GM12878 (cell line): ENCODE measurements at regions not wholly inside any gene's neighbourhood (a gene's known extent, or its start where the extent isn't known, plus 50 kb on each side); places are given as distances from the start of the nearest gene placed in this dataset.

Source experiments
- ATAC-seq: fragments of 200-7000 bp; cut with Tn5 transposase; 3 replicates; pipeline ENCODE4 v1.9.1; 2020; ENCODE audit warnings: mild to moderate bottlenecking, moderate library complexity
- BruUV-seq: library from RNA; stranded (reverse); fragments of 400-500 nt; replicated peaks from 2 replicates; lab custom pipeline; 2021; lab: Mats Ljungman, UMichigan
- CTCF ChIA-PET: fragments of 300-600 bp; sonication (Branson Sonifier 250); formaldehyde crosslinking; extraction: SDS; loops from one replicate; lab custom pipeline; 2021; ENCODE audit warnings: inconsistent platforms; lab: Yijun Ruan, JAX
- POLR2A ChIA-PET: fragments of 350-600 bp; formaldehyde crosslinking; extraction: SDS; loops from one replicate; lab custom pipeline; 2021; ENCODE audit warnings: inconsistent platforms; lab: Charles Lee
- RAD21 ChIA-PET: fragments of 300-600 bp; sonication (Branson Sonifier 250); formaldehyde crosslinking; loops from one replicate; lab custom pipeline; 2023; ENCODE audit warnings: antibody characterized with exemption; ENCODE audit not compliant: unreplicated experiment; lab: Charles Lee
- SMC1A ChIA-PET: fragments of 300-600 bp; sonication (Branson Sonifier 250); formaldehyde crosslinking; loops from one replicate; lab custom pipeline; 2023; ENCODE audit not compliant: unreplicated experiment, uncharacterized antibody; lab: Charles Lee
- DNase-seq: peaks from one replicate; pipeline ENCODE4 v3.0.0-alpha.2; 2011; ENCODE audit warnings: low read depth, low spot score
- FAIRE-seq: peaks from 3 replicates; lab custom pipeline; 2011; peaks lifted over from hg19 to GRCh38; lab: Jason Lieb, UNC
- H2AFZ ChIP-seq: 2 replicates; pipeline ENCODE4 v1.6.0; 2011; ENCODE audit warnings: low read depth, low read length, control low read depth; ENCODE audit not compliant: control insufficient read depth
- H3K27ac ChIP-seq: 2 replicates; pipeline ENCODE4 v1.5.1; 2011; ENCODE audit warnings: control low read depth; ENCODE audit not compliant: control insufficient read depth, insufficient read depth
- H3K27me3 ChIP-seq, 2 experiments: replicated peaks in 1 of 2; 2 replicates each; pipeline versions ENCODE4 v1.6.0 to v1.6.1; 2011; ENCODE audit warnings: low read length in 1 of 2; ENCODE audit not compliant: control insufficient read depth in 2 of 2, insufficient read depth in 2 of 2
- H3K36me3 ChIP-seq, 2 experiments: 2 replicates each; pipeline ENCODE4 v1.5.1; 2011; ENCODE audit warnings: low read length in 1 of 2; ENCODE audit not compliant: control insufficient read depth in 2 of 2, insufficient read depth in 2 of 2
- H3K4me1 ChIP-seq: 2 replicates; pipeline ENCODE4 v1.6.1; 2011; ENCODE audit warnings: mild to moderate bottlenecking, low read length, moderate library complexity, mixed read lengths; ENCODE audit not compliant: control insufficient read depth, insufficient read depth
- H3K4me2 ChIP-seq: 2 replicates; pipeline ENCODE4 v1.6.0; 2011; ENCODE audit warnings: control low read depth; ENCODE audit not compliant: control insufficient read depth, insufficient read depth
- H3K4me3 ChIP-seq: fragments of 200-600 bp; sonication (generic); 2 replicates; pipeline ENCODE4 v1.5.1; 2016
- H3K79me2 ChIP-seq: 2 replicates; pipeline ENCODE4 v1.6.0; 2011; ENCODE audit warnings: low read length; ENCODE audit not compliant: control insufficient read depth, insufficient read depth
- H3K9ac ChIP-seq: 2 replicates; pipeline ENCODE4 v1.8.0; 2011; ENCODE audit warnings: low read length, control low read depth, mixed read lengths; ENCODE audit not compliant: control insufficient read depth, insufficient read depth
- H3K9me3 ChIP-seq: replicated peaks from 3 replicates; pipeline ENCODE4 v1.5.1; 2011; ENCODE audit warnings: mild to moderate bottlenecking, low read length; ENCODE audit not compliant: control insufficient read depth, insufficient read depth
- H4K20me1 ChIP-seq: 2 replicates; pipeline ENCODE4 v1.6.0; 2011; ENCODE audit not compliant: control insufficient read depth, insufficient read depth
- CBX5 ChIP-seq: sonication (generic); IDR thresholded peaks from 2 replicates; pipeline ENCODE4 v1.6.1; 2016; ENCODE audit warnings: low read depth, moderate library complexity, mild to moderate bottlenecking, inconsistent platforms
- CEBPZ ChIP-seq: fragments of 150-350 bp; IDR thresholded peaks from 2 replicates; pipeline ENCODE4 v1.6.1; 2016; ENCODE audit warnings: low read depth, low read length
- CREM ChIP-seq: IDR thresholded peaks from 2 replicates; pipeline ENCODE4 v1.6.1; 2014; ENCODE audit warnings: antibody characterized with exemption, low read depth
- NKRF ChIP-seq: fragments of 450-650 bp; conservative IDR thresholded peaks from 2 replicates; pipeline ENCODE4 v1.6.1; 2017; ENCODE audit warnings: mild to moderate bottlenecking, moderate library complexity
- PML ChIP-seq: IDR thresholded peaks from 2 replicates; pipeline ENCODE4 v1.6.1; 2012; ENCODE audit warnings: low read length, inconsistent platforms
- SKIL ChIP-seq: fragments of 450-650 bp; IDR thresholded peaks from 2 replicates; pipeline ENCODE4 v1.6.1; 2017; ENCODE audit warnings: mild to moderate bottlenecking, low read depth, inconsistent platforms; ENCODE audit not compliant: poor library complexity, severe bottlenecking
- WGBS: methylation state at CpG from one replicate; pipeline ENCODE4 v1.1.6; 2016; ENCODE audit warnings: low lambda C conversion rate; ENCODE audit not compliant: insufficient replicate concordance, insufficient coverage; ENCODE audit errors: missing lambda C conversion rate; 5-methylcytosine and 5-hydroxymethylcytosine counted together
- in situ Hi-C: fragments of 300-500 bp; cut with MboI; formaldehyde crosslinking; loops from 9 replicates; pipeline ENCODE4 v1.14.3; 2018; ENCODE audit warnings: mixed read lengths
- intact Hi-C: fragments of 100-400 bp; cut with micrococcal nuclease; formaldehyde crosslinking; loops from one replicate; pipeline ENCODE4 v1.14.2; 2022; ENCODE audit not compliant: unreplicated experiment

GRCh38 chr14:46782281-46782680 lies 130.7 kb upstream of the RPL10L start:
- Histone ChIP-seq H3K27me3 (no peaks in the 10 kb centered on the region), H3K4me2 (no peak overlapping the region), H3K9me3 (no peaks in the 10 kb centered on the region; the same call in 2 of the 3 replicates), H3K79me2 (no peaks in the 10 kb centered on the region), H3K9ac (no peak overlapping the region), H2AFZ (no peak overlapping the region), H3K27ac (no peak overlapping the region), H4K20me1 (no peaks in the 10 kb centered on the region), H3K4me1 (no peaks in the 10 kb centered on the region), H3K4me3 (no peak overlapping the region), H3K36me3 (no peaks in the 10 kb centered on the region)
- in situ Hi-C loops, result no loop called here
- intact Hi-C loops, result no loop called here
- ChIA-PET CTCF (interaction anchor here (0.6 kb wide), 1 partner anchor 367 kb away, joined by 3 read pairs; no protein-coding TSS in a partner anchor), SMC1A (interaction anchor here (1.0 kb wide), 1 partner anchor 190 kb away, joined by 3 read pairs; no protein-coding TSS in a partner anchor), POLR2A (no interaction called here), RAD21 (no interaction called here)
- DNase-seq (no peak), FAIRE-seq (no peak), ATAC-seq (no peak)
- BruUV-seq, result no TSS peak
- 82% methylated on average over 1 of the region's 1 CpG for WGBS
- TF ChIP-seq CBX5 (peak; percentile 78; the same call in 1 of the 2 replicates), NKRF (no peak)

GRCh38 chr14:46769292-46769691 lies 117.7 kb upstream of the RPL10L start:
- ChIA-PET RAD21 (no interaction called here), POLR2A (no interaction called here), SMC1A (no interaction called here), CTCF (interaction anchor here (0.9 kb wide), 1 partner anchor 12 kb away, joined by 3 read pairs; no protein-coding TSS in a partner anchor)
- Histone ChIP-seq H3K4me2 (peak overlapping the region; percentile 30), H3K4me1 (peaks cover 4% of the 10 kb centered on the region; the same call in 1 of the 2 replicates), H3K4me3 (no peak overlapping the region), H3K27ac (no peak overlapping the region), H3K9ac (no peak overlapping the region), H3K36me3 (no peaks in the 10 kb centered on the region), H3K79me2 (no peaks in the 10 kb centered on the region), H3K27me3 (no peaks in the 10 kb centered on the region), H4K20me1 (no peaks in the 10 kb centered on the region), H3K9me3 (no peaks in the 10 kb centered on the region), H2AFZ (no peak overlapping the region)
- 0% methylated on average over 1 of the region's 1 CpG for WGBS
- ATAC-seq, result peak; percentile 100
- in situ Hi-C loops, result no loop called here
- FAIRE-seq, result peak; percentile 81
- BruUV-seq, result no TSS peak
- intact Hi-C loops, result no loop called here
- DNase-seq, result peak; percentile 60
- TF ChIP-seq PML (0 out of 2 replicates have a peak, but pooled peaks have one; percentile 27), CREM (0 out of 2 replicates have a peak, but pooled peaks have one; percentile 17), SKIL (peak; percentile 72), CEBPZ (no peak)
